ENCODE measurements at regions not wholly inside any gene's neighbourhood (a gene's known extent, or its start where the extent isn't known, plus 50 kb on each side); places are given as distances from the start of the nearest gene placed in this dataset.

GRCh38 chr19:5240011-5240410 is 100.6 kb downstream of the PTPRS start:
- no peak for TF ChIP-seq CTCF (conservative IDR thresholded peaks at IDR 0.05)
- no peak overlapping the region for H3K27ac ChIP-seq

- TF ChIP-seq CTCF (conservative IDR thresholded peaks at IDR 0.05) = no peak
- H3K27ac ChIP-seq = no peak overlapping the region
Observed at GRCh38 chr19:5238700-5239099, 101.9 kb downstream of the PTPRS start.

GRCh38 chr19:5237939-5238480 is 102.6 kb downstream of the PTPRS start:
- H3K27ac ChIP-seq = no peak overlapping the region
- TF ChIP-seq CTCF (conservative IDR thresholded peaks at IDR 0.05) = no peak

- no peak for TF ChIP-seq CTCF (conservative IDR thresholded peaks at IDR 0.05)
Observed at GRCh38 chr19:5237190-5237780, 103.3 kb downstream of the PTPRS start.

GRCh38 chr19:5235458-5236219 is 105.0 kb downstream of the PTPRS start:
- no peak for TF ChIP-seq CTCF (conservative IDR thresholded peaks at IDR 0.05)
- no peak overlapping the region for H3K27ac ChIP-seq

More at GRCh38 chr19:5237190-5237780, 103.3 kb downstream of the PTPRS start:
- H3K27ac ChIP-seq = no peak overlapping the region

GRCh38 chr19:5234412-5234811 is 106.2 kb downstream of the PTPRS start:
- H3K27ac ChIP-seq = no peak overlapping the region
- no peak for TF ChIP-seq CTCF (conservative IDR thresholded peaks at IDR 0.05)

GRCh38 chr19:5232798-5233505 is 107.7 kb downstream of the PTPRS start:
- no peak overlapping the region for H3K27ac ChIP-seq
- TF ChIP-seq CTCF (conservative IDR thresholded peaks at IDR 0.05) = no peak

Data from VCaP (cell line).